GM13976 (cell line): ENCODE measurements at regions not wholly inside any gene's neighbourhood (a gene's known extent, or its start where the extent isn't known, plus 50 kb on each side); places are given as distances from the start of the nearest gene placed in this dataset.

Experiments
- DNase-seq: peaks from one replicate; pipeline ENCODE4 v3.0.0; 2012; ENCODE audit warnings: low spot score
- CTCF ChIP-seq: IDR thresholded peaks from 2 replicates; pipeline ENCODE4 v1.5.1; 2012; ENCODE audit warnings: borderline replicate concordance, mild to moderate bottlenecking; ENCODE audit not compliant: insufficient read depth; ENCODE audit errors: extremely low read depth, missing control alignments, control extremely low read depth
- in situ Hi-C: fragments of 300-500 bp; cut with MboI; formaldehyde crosslinking; loops from one replicate; pipeline ENCODE4 v1.12.0; 2022; ENCODE audit warnings: low sequenced_read_pairs, mixed read lengths, inconsistent platforms; ENCODE audit not compliant: unreplicated experiment

- no peak for DNase-seq
Measured at GRCh38 chr20:40844332-40844731, 155.3 kb upstream of the MAFB start.

GRCh38 chr20:40848096-40848495 lies 159.1 kb upstream of the MAFB start:
- no peak for TF ChIP-seq CTCF
- DNase-seq = no peak
- in situ Hi-C loops = no loop called here

More at GRCh38 chr20:40844332-40844731, 155.3 kb upstream of the MAFB start:
- in situ Hi-C loops = no loop called here
- no peak for TF ChIP-seq CTCF

GRCh38 chr20:40848526-40848925 lies 159.5 kb upstream of the MAFB start:
- DNase-seq = no peak
- no peak for TF ChIP-seq CTCF
- in situ Hi-C loops = no loop called here

- TF ChIP-seq CTCF = no peak
- in situ Hi-C loops = no loop called here
- no peak for DNase-seq
Measured at GRCh38 chr20:40849456-40849855, 160.4 kb upstream of the MAFB start.

- TF ChIP-seq CTCF = no peak
- in situ Hi-C loops = no loop called here
- no peak for DNase-seq
Measured at GRCh38 chr20:40851051-40851450, 162.0 kb upstream of the MAFB start.

GRCh38 chr20:40855269-40855668 lies 166.2 kb upstream of the MAFB start:
- in situ Hi-C loops = no loop called here
- no peak for DNase-seq
- TF ChIP-seq CTCF = no peak

- in situ Hi-C loops = no loop called here
- DNase-seq = no peak
- TF ChIP-seq CTCF = no peak
Measured at GRCh38 chr20:40856653-40857052, 167.6 kb upstream of the MAFB start.
